ENCODE measurements at regions not wholly inside any gene's neighbourhood (a gene's known extent, or its start where the extent isn't known, plus 50 kb on each side); places are given as distances from the start of the nearest gene placed in this dataset.

- TF ChIP-seq CTCF (IDR thresholded peaks at IDR 0.05) (no peak), POLR2AphosphoS5 (IDR thresholded peaks at IDR 0.05; ENCODE audit: low read depth, low read length) (no peak), SIN3A (IDR thresholded peaks at IDR 0.05; ENCODE audit: borderline replicate concordance, insufficient read depth, low read depth, low read length) (no peak), REST (IDR thresholded peaks at IDR 0.05; ENCODE audit: insufficient read depth in 1 of 2, low read depth in 2 of 2, low read length in 1 of 2) (no peak)
Measured at GRCh38 chr5:44713446-44713845, 95.3 kb upstream of the MRPS30 start.
